Chondrocyte (in vitro differentiated cells): ENCODE measurements at regions not wholly inside any gene's neighbourhood (a gene's known extent, or its start where the extent isn't known, plus 50 kb on each side); places are given as distances from the start of the nearest gene placed in this dataset.

ENCODE experiments used
- DNase-seq: peaks from one replicate; pipeline ENCODE4 v3.0.0; 2021; ENCODE audit warnings: mixed read lengths, low spot score
- H3K27ac Mint-ChIP-seq: one replicate; pipeline ENCODE4 v1.8.0; 2021; ENCODE audit warnings: mild to moderate bottlenecking, moderate library complexity, mixed read lengths; ENCODE audit not compliant: unreplicated experiment
- H3K27me3 Mint-ChIP-seq: 2 replicates; pipeline ENCODE4 v1.8.0; 2021; ENCODE audit warnings: low read depth, mixed read lengths
- H3K36me3 Mint-ChIP-seq: 2 replicates; pipeline ENCODE4 v1.8.0; 2021; ENCODE audit warnings: low read depth, mixed read lengths
- H3K4me1 Mint-ChIP-seq: 2 replicates; pipeline ENCODE4 v1.8.0; 2021; ENCODE audit warnings: low read depth, mild to moderate bottlenecking, mixed read lengths
- H3K4me3 Mint-ChIP-seq: one replicate; pipeline ENCODE4 v1.8.0; 2021; ENCODE audit warnings: mild to moderate bottlenecking, moderate library complexity, mixed read lengths; ENCODE audit not compliant: unreplicated experiment
- H3K9me3 Mint-ChIP-seq: 2 replicates; pipeline ENCODE4 v1.8.0; 2021; ENCODE audit warnings: low read depth, mixed read lengths
- TF ChIP-seq, protein P1 (sequence below): fragments of 200-600 bp; sonication (generic); IDR thresholded peaks from 2 replicates; pipeline ENCODE4 v1.5.0; 2021; ENCODE audit warnings: antibody characterized with exemption, mild to moderate bottlenecking, moderate library complexity

- Mint-ChIP-seq H3K27me3 (peaks cover 3% of the 10 kb centered on the region), H3K27ac (no peak overlapping the region), H3K9me3 (no peaks in the 10 kb centered on the region), H3K4me1 (no peaks in the 10 kb centered on the region), H3K4me3 (no peak overlapping the region), H3K36me3 (no peaks in the 10 kb centered on the region)
- TF ChIP-seq, protein P1, sequence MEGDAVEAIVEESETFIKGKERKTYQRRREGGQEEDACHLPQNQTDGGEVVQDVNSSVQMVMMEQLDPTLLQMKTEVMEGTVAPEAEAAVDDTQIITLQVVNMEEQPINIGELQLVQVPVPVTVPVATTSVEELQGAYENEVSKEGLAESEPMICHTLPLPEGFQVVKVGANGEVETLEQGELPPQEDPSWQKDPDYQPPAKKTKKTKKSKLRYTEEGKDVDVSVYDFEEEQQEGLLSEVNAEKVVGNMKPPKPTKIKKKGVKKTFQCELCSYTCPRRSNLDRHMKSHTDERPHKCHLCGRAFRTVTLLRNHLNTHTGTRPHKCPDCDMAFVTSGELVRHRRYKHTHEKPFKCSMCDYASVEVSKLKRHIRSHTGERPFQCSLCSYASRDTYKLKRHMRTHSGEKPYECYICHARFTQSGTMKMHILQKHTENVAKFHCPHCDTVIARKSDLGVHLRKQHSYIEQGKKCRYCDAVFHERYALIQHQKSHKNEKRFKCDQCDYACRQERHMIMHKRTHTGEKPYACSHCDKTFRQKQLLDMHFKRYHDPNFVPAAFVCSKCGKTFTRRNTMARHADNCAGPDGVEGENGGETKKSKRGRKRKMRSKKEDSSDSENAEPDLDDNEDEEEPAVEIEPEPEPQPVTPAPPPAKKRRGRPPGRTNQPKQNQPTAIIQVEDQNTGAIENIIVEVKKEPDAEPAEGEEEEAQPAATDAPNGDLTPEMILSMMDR, result no peak
- no peak for DNase-seq
These were observed 164.6 kb downstream of the CYLD start for GRCh38 chr16:50906454-50906853.

DNA sequence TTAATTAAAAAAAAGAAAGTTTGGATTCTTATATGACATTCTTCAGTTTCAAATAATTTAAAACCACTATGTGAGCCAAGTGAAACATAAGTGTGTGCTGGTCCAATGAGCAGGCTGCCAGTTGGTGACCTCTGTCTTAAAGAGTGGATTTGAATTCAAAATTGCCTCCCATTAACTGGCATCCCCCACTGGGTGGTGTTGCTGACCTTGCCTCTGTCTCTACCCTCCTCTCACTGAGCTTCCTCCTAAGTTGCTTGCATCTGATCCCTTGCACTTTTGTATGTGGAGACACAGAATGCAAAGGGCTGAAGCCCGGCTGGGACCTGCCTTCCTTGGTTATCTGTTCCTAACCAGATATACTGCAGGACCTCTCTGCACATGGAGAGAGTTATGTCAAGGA is 160.6 kb downstream of the CYLD start:
- Mint-ChIP-seq H3K9me3 (peaks cover 4% of the 10 kb centered on the region), H3K36me3 (no peaks in the 10 kb centered on the region), H3K27me3 (peaks cover 3% of the 10 kb centered on the region), H3K4me3 (no peak overlapping the region), H3K4me1 (no peaks in the 10 kb centered on the region), H3K27ac (no peak overlapping the region)
- TF ChIP-seq, protein P1, result no peak
- no peak for DNase-seq

DNA sequence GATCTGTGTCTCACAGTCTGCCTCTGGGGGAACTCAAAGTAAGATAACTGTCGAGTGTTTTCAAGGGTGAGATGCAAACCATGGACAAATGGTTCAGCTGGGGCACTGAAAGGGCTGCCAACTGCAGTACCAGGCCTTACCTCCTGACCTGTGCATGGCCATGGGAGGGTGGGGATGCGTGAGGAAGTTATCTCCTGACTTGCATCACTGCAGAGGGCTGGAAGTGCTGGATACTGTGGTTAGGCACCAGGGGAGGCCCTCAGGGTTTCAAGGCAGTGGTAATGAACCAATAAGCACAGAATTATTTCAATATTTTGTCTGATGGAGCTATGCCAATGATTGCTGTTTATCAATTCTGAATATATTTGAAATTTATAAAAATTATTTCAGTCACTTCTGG is 159.2 kb downstream of the CYLD start:
- no peak overlapping the region for H3K4me3 Mint-ChIP-seq
- H3K36me3 Mint-ChIP-seq, result no peaks in the 10 kb centered on the region
- H3K27ac Mint-ChIP-seq, result no peak overlapping the region
- TF ChIP-seq, protein P1, result no peak
- H3K27me3 Mint-ChIP-seq, result peaks cover 3% of the 10 kb centered on the region
- peaks cover 10% of the 10 kb centered on the region for H3K9me3 Mint-ChIP-seq
- H3K4me1 Mint-ChIP-seq, result no peaks in the 10 kb centered on the region
- DNase-seq, result no peak

GRCh38 chr16:50900391-50900942 is 158.6 kb downstream of the CYLD start:
- Mint-ChIP-seq H3K27me3 (peaks cover 3% of the 10 kb centered on the region), H3K4me1 (no peaks in the 10 kb centered on the region), H3K27ac (no peak overlapping the region), H3K36me3 (no peaks in the 10 kb centered on the region), H3K4me3 (no peak overlapping the region), H3K9me3 (peaks cover 10% of the 10 kb centered on the region)
- DNase-seq, result no peak
- TF ChIP-seq, protein P1, result no peak

DNA sequence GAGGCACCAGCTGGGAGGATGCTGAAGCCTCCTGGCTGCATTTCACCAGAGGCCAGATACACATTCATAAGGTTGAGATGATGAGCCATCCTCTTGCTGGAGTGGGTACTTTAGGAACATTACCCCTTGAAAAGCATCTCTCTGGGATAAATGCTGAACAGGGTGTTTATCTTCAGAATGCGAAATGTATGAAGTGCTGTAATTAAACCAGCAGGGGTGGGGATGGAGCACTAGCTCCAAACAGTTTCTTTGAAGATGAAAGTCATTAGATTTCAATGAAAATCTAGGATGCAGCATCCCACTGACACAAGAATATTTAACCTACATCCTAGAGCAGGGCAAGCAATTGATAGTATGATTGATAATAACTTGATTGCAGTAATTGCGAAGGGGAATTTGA is 158.1 kb downstream of the CYLD start:
- Mint-ChIP-seq H3K36me3 (no peaks in the 10 kb centered on the region), H3K27ac (no peak overlapping the region), H3K4me3 (no peak overlapping the region), H3K27me3 (peaks cover 3% of the 10 kb centered on the region), H3K9me3 (peaks cover 10% of the 10 kb centered on the region), H3K4me1 (no peaks in the 10 kb centered on the region)
- TF ChIP-seq, protein P1, result no peak
- no peak for DNase-seq
